ENCODE measurements at regions not wholly inside any gene's neighbourhood (a gene's known extent, or its start where the extent isn't known, plus 50 kb on each side); places are given as distances from the start of the nearest gene placed in this dataset.

- TF ChIP-seq CTCF (IDR thresholded peaks at IDR 0.05) (no peak), POLR2A (IDR thresholded peaks at IDR 0.05) (no peak)
Observed at GRCh38 chr1:175888996-175889395, 145.6 kb upstream of the TNR start.
